H1 (cell line): ENCODE measurements at regions not wholly inside any gene's neighbourhood (a gene's known extent, or its start where the extent isn't known, plus 50 kb on each side); places are given as distances from the start of the nearest gene placed in this dataset.

Source experiments
- CTCF ChIA-PET: fragments of 300-600 bp; sonication (Branson Sonifier 250); formaldehyde crosslinking; loops from one replicate; lab custom pipeline; 2021; ENCODE audit not compliant: partially characterized antibody; lab: Charles Lee
- POLR2A ChIA-PET: fragments of 300-600 bp; sonication (Branson Sonifier 250); formaldehyde crosslinking; loops from one replicate; lab custom pipeline; 2021; ENCODE audit warnings: inconsistent platforms; ENCODE audit not compliant: partially characterized antibody; lab: Charles Lee
- DNase-seq, 2 experiments: peaks; one replicate each; pipeline versions ENCODE4 v3.0.0 to v3.0.0-alpha.2; 2010 to 2022; ENCODE audit warnings: low spot score in 2 of 2, low read depth in 1 of 2, mixed read lengths in 1 of 2
- FAIRE-seq: peaks from 2 replicates; lab custom pipeline; 2011; peaks lifted over from hg19 to GRCh38; lab: Jason Lieb, UNC
- H2AFZ ChIP-seq: 2 replicates; pipeline ENCODE4 v1.8.1; 2012; ENCODE audit warnings: low read length, inconsistent platforms
- H2AK5ac ChIP-seq: 2 replicates; pipeline ENCODE4 v1.6.1; 2013; ENCODE audit warnings: low read depth, low read length
- H2BK120ac ChIP-seq: replicated peaks from 2 replicates; pipeline ENCODE3; 2013; ENCODE audit warnings: low read depth, low read length, inconsistent platforms
- H2BK12ac ChIP-seq: 2 replicates; pipeline ENCODE4 v1.6.1; 2013; ENCODE audit warnings: low read depth, low read length
- H2BK15ac ChIP-seq: 2 replicates; pipeline ENCODE4 v1.6.1; 2013; ENCODE audit warnings: low read length
- H2BK20ac ChIP-seq: 2 replicates; pipeline ENCODE4 v1.6.1; 2013; ENCODE audit warnings: low read length
- H2BK5ac ChIP-seq: 2 replicates; pipeline ENCODE4 v1.6.1; 2013; ENCODE audit warnings: low read depth, low read length
- H3K14ac ChIP-seq: 2 replicates; pipeline ENCODE4 v1.6.1; 2013; ENCODE audit warnings: inconsistent platforms; ENCODE audit not compliant: insufficient read length
- H3K18ac ChIP-seq: 2 replicates; pipeline ENCODE4 v1.6.1; 2013; ENCODE audit warnings: low read length; ENCODE audit errors: extremely low read depth
- H3K23ac ChIP-seq: 2 replicates; pipeline ENCODE4 v1.6.1; 2013; ENCODE audit warnings: inconsistent platforms; ENCODE audit not compliant: insufficient read length
- H3K23me2 ChIP-seq: 2 replicates; pipeline ENCODE4 v1.6.1; 2013; ENCODE audit warnings: low read depth, low read length
- H3K27ac ChIP-seq: 2 replicates; pipeline ENCODE4 v1.6.1; 2011; ENCODE audit warnings: low read depth, low read length, inconsistent platforms
- H3K27me3 ChIP-seq, 4 experiments: replicated peaks in 1 of 4; 1 replicate in 1 of 4; 2 replicates in 3 of 4; pipeline versions ENCODE4 v1.6.1 to v1.8.1; 2011 to 2013; ENCODE audit warnings: low read length in 3 of 4, mild to moderate bottlenecking in 3 of 4, inconsistent platforms in 2 of 4, mixed read lengths in 2 of 4, moderate library complexity in 1 of 4; ENCODE audit not compliant: control insufficient read depth in 3 of 4, insufficient read depth in 3 of 4; ENCODE audit errors: extremely low read depth in 1 of 4
- H3K36me3 ChIP-seq, 4 experiments: 2 replicates each; pipeline versions ENCODE4 v1.6.1 to v1.8.1; 2011 to 2013; ENCODE audit warnings: mild to moderate bottlenecking in 4 of 4, low read length in 3 of 4, moderate library complexity in 2 of 4, control low read depth in 1 of 4, inconsistent platforms in 1 of 4; ENCODE audit not compliant: insufficient read depth in 4 of 4, control insufficient read depth in 2 of 4
- H3K4ac ChIP-seq: replicated peaks from 2 replicates; pipeline ENCODE3; 2013; ENCODE audit warnings: low read length, low read depth, mixed read lengths, inconsistent platforms; ENCODE audit not compliant: insufficient read length
- H3K4me1 ChIP-seq, 4 experiments: replicated peaks in 1 of 4; 1 replicate in 1 of 4; 2 replicates in 3 of 4; pipeline versions ENCODE4 v1.6.1 to v1.8.1; 2011 to 2013; ENCODE audit warnings: low read length in 3 of 4, inconsistent platforms in 2 of 4, mixed read lengths in 1 of 4; ENCODE audit not compliant: insufficient read depth in 4 of 4, control insufficient read depth in 3 of 4
- H3K4me2 ChIP-seq, 2 experiments: 2 replicates each; pipeline versions ENCODE4 v1.6.1 to v1.8.1; 2011 to 2013; ENCODE audit warnings: low read depth in 2 of 2, low read length in 2 of 2, control low read depth in 1 of 2, inconsistent platforms in 1 of 2, mild to moderate bottlenecking in 1 of 2; ENCODE audit not compliant: insufficient read depth in 1 of 2
- H3K4me3 ChIP-seq, 4 experiments: fragments of 200-600, 300-600 bp in 1 of 4; sonication (generic), shearing (Covaris generic), sonication (Bioruptor Twin) in 1 of 4; 2 replicates each; pipeline versions ENCODE4 v1.5.1 to v1.8.1; 2011 to 2016; ENCODE audit warnings: low read length in 4 of 4, low read depth in 3 of 4, control low read depth in 2 of 4, inconsistent platforms in 2 of 4, mild to moderate bottlenecking in 2 of 4, mixed read lengths in 1 of 4, moderate library complexity in 1 of 4; ENCODE audit not compliant: insufficient read depth in 2 of 4; ENCODE audit errors: extremely low read depth in 1 of 4
- H3K56ac ChIP-seq: replicated peaks from 2 replicates; pipeline ENCODE3; 2013; ENCODE audit warnings: low read depth, mild to moderate bottlenecking, mixed read lengths, low read length, inconsistent platforms; ENCODE audit not compliant: insufficient read length
- H3K79me1 ChIP-seq: 2 replicates; pipeline ENCODE4 v1.6.1; 2013; ENCODE audit warnings: low read depth, low read length, control low read depth
- H3K79me2 ChIP-seq, 2 experiments: 2 replicates each; pipeline versions ENCODE4 v1.6.1 to v1.8.1; 2012 to 2013; ENCODE audit warnings: low read length in 2 of 2, mild to moderate bottlenecking in 2 of 2, inconsistent platforms in 1 of 2; ENCODE audit not compliant: insufficient read depth in 2 of 2, control insufficient read depth in 1 of 2
- H3K9ac ChIP-seq, 4 experiments: replicated peaks in 1 of 4; 1 replicate in 1 of 4; 2 replicates in 3 of 4; pipeline versions ENCODE4 v1.6.1 to v1.8.1; 2011 to 2013; ENCODE audit warnings: low read depth in 3 of 4, low read length in 3 of 4, control low read depth in 2 of 4, mild to moderate bottlenecking in 2 of 4, moderate library complexity in 2 of 4, inconsistent platforms in 1 of 4; ENCODE audit errors: extremely low read depth in 1 of 4
- H3K9me3 ChIP-seq, 2 experiments: 2 replicates each; pipeline versions ENCODE4 v1.6.1 to v1.8.1; 2012 to 2013; ENCODE audit warnings: mild to moderate bottlenecking in 2 of 2, moderate library complexity in 2 of 2, control low read depth in 1 of 2, inconsistent platforms in 1 of 2, low read depth in 1 of 2, low read length in 1 of 2, mixed read lengths in 1 of 2; ENCODE audit not compliant: insufficient read depth in 2 of 2
- H4K20me1 ChIP-seq, 2 experiments: replicated peaks in 1 of 2; 2 replicates each; pipeline versions ENCODE3 to v1.8.1; 2011 to 2013; ENCODE audit warnings: inconsistent platforms in 2 of 2, low read length in 2 of 2, mild to moderate bottlenecking in 1 of 2; ENCODE audit not compliant: insufficient read depth in 2 of 2, control insufficient read depth in 1 of 2
- H4K5ac ChIP-seq: 2 replicates; pipeline ENCODE4 v1.6.1; 2013; ENCODE audit warnings: low read length, low read depth, mixed read lengths, inconsistent platforms; ENCODE audit not compliant: insufficient read length
- H4K8ac ChIP-seq: 2 replicates; pipeline ENCODE4 v1.8.0; 2013; ENCODE audit warnings: mild to moderate bottlenecking, moderate library complexity, low read length, inconsistent platforms; ENCODE audit not compliant: insufficient read depth; ENCODE audit errors: extremely low read depth
- H4K91ac ChIP-seq: replicated peaks from 2 replicates; pipeline ENCODE3; 2013; ENCODE audit warnings: low read length, mixed read lengths, inconsistent platforms; ENCODE audit not compliant: insufficient read length
- SIX5 ChIP-seq: IDR thresholded peaks from 2 replicates; pipeline ENCODE4 v1.6.1; 2011; ENCODE audit warnings: mild to moderate bottlenecking, low read depth, low read length
- WGBS, 2 experiments: shearing (Covaris generic) in 1 of 2; methylation state at CpG; one replicate each; pipeline versions ENCODE4 v1.1.6 to v1.1.7; 2013 to 2015; ENCODE audit warnings: low lambda C conversion rate in 2 of 2, mixed read lengths in 2 of 2, inconsistent platforms in 1 of 2, low coverage in 1 of 2, missing lambda C conversion rate in 1 of 2; ENCODE audit not compliant: insufficient replicate concordance in 2 of 2, insufficient coverage in 1 of 2, insufficient read length in 1 of 2; ENCODE audit errors: extremely low coverage in 1 of 2, missing lambda C conversion rate in 1 of 2; 5-methylcytosine and 5-hydroxymethylcytosine counted together

DNA sequence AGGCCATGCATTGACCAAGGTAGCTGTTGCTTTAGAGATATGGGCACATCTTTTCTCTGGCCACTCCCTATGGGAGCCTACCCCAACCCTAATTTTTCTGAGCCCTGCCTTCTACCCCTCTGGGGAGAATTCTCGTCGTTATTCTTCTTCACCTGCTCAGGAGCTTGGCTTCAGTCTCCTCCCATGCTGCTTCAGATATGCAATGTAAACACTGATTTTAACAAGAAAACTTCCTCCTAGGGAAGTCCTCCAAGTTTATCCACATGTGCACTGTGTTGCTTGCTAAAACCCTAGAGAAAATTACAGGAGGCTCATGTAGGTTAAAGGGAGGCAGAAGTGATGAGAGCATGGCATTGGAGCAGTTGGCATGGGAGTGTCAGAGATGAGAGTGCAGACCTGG is 445.2 kb upstream of the MDFIC2 start:
- no peaks in the 10 kb centered on the region for H3K9me3 ChIP-seq
- no peak overlapping the region for H3K4me3 ChIP-seq
- no peak overlapping the region for H2AK5ac ChIP-seq
- no peak overlapping the region for H2BK12ac ChIP-seq
- no peak overlapping the region for H3K27ac ChIP-seq
- H3K9ac ChIP-seq, result no peak overlapping the region
- 91% methylated on average over 2 of the region's 2 CpGs; no CpG with 5 or more reads in 1 of the 2 experiments for WGBS, 2 experiments
- no peak overlapping the region for H4K5ac ChIP-seq
- no peak overlapping the region for H2AFZ ChIP-seq
- no peak for TF ChIP-seq SIX5
- no peak overlapping the region for H3K23ac ChIP-seq
- no peak overlapping the region for H3K14ac ChIP-seq
- no peak overlapping the region for H2BK5ac ChIP-seq
- no peaks in the 10 kb centered on the region for H3K79me1 ChIP-seq
- ChIA-PET POLR2A (interaction anchor here (0.6 to 0.7 kb wide), 2 partner anchors 238 to 1058 kb away, joined by 4 read pairs; no protein-coding TSS in a partner anchor), CTCF (no interaction called here)
- H2BK120ac ChIP-seq, result no peak overlapping the region
- no peak overlapping the region for H3K4ac ChIP-seq
- no peaks in the 10 kb centered on the region for H3K23me2 ChIP-seq
- H3K56ac ChIP-seq, result no peak overlapping the region
- no peaks in the 10 kb centered on the region for H3K4me1 ChIP-seq
- H3K36me3 ChIP-seq, result no peaks in the 10 kb centered on the region
- DNase-seq, result no peak
- no peaks in the 10 kb centered on the region for H3K27me3 ChIP-seq
- H3K4me2 ChIP-seq, result no peak overlapping the region
- no peak for FAIRE-seq
- H2BK15ac ChIP-seq, result no peak overlapping the region
- no peak overlapping the region for H2BK20ac ChIP-seq
- no peak overlapping the region for H3K18ac ChIP-seq
- no peaks in the 10 kb centered on the region for H4K20me1 ChIP-seq
- no peak overlapping the region for H4K91ac ChIP-seq
- no peaks in the 10 kb centered on the region for H3K79me2 ChIP-seq
- no peak overlapping the region for H4K8ac ChIP-seq
